ENCODE measurements at regions not wholly inside any gene's neighbourhood (a gene's known extent, or its start where the extent isn't known, plus 50 kb on each side); places are given as distances from the start of the nearest gene placed in this dataset.

GRCh38 chr5:39500551-39501175 lies 75.9 kb upstream of the DAB2 start:
- CTCF ChIA-PET = no interaction called here
- POLR2A ChIA-PET = interaction anchor here (0.6 to 1.1 kb wide), 2 partner anchors 76 to 1901 kb away, joined by 3 to 5 read pairs; partner anchors contain the start of gene DAB2
- TF ChIP-seq ZNF384 (IDR thresholded peaks at IDR 0.05) = no peak
- no peak for TF ChIP-seq FOXM1 (IDR thresholded peaks at IDR 0.05; ENCODE audit: borderline replicate concordance)
- TF ChIP-seq BHLHE40 (IDR thresholded peaks at IDR 0.05; ENCODE audit: borderline replicate concordance) = no peak
- TF ChIP-seq CTBP1 (IDR thresholded peaks at IDR 0.05; ENCODE audit: borderline replicate concordance) = no peak
- no peak for TF ChIP-seq SUZ12 (IDR thresholded peaks at IDR 0.05)
- no peak for TF ChIP-seq L3MBTL2 (conservative IDR thresholded peaks at IDR 0.05)
- DNase-seq (ENCODE audit: extremely low spot score) = no peak

- no peak for DNase-seq (ENCODE audit: extremely low spot score)
These were observed 73.6 kb upstream of the DAB2 start for GRCh38 chr5:39498278-39498952.

DNA sequence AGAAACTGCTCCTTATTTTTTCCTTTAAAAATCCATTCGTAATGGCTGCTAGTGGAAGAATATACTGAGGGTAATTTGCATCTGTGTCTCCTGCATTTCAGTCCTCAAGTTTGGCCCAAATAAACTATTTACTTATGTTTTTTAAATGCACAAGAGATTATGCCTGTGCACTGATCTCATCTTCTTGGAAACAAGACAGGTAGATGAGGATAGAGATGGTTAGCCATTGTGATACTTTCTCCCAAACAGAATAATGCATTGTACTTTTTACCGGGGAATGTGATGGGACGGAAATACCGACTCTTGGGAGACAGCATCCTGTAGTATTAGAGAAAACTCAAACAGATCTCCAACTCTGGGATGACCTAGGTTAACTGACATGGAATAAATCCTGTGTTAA lies 72.5 kb upstream of the DAB2 start:
- POLR2A ChIA-PET = interaction anchor here (0.8 kb wide), 1 partner anchor 72 kb away, joined by 3 read pairs; the partner anchor contains the start of gene DAB2
- CTCF ChIA-PET = no interaction called here

More at GRCh38 chr5:39498278-39498952, 73.6 kb upstream of the DAB2 start:
- POLR2A ChIA-PET = interaction anchor here (0.8 kb wide), 1 partner anchor 73 kb away, joined by 3 read pairs; the partner anchor contains the start of gene DAB2
- CTCF ChIA-PET = no interaction called here
- no peak for TF ChIP-seq ELF4 (IDR thresholded peaks at IDR 0.05)
- TF ChIP-seq FOXA1 (IDR thresholded peaks at IDR 0.05) = no peak
- no peak for TF ChIP-seq LEF1 (IDR thresholded peaks at IDR 0.05; ENCODE audit: borderline replicate concordance)
- no peak for TF ChIP-seq L3MBTL2 (conservative IDR thresholded peaks at IDR 0.05)
- no peak for TF ChIP-seq CTBP1 (IDR thresholded peaks at IDR 0.05; ENCODE audit: borderline replicate concordance)
- TF ChIP-seq FOXK2 (IDR thresholded peaks at IDR 0.05) = no peak
- TF ChIP-seq ZNF384 (IDR thresholded peaks at IDR 0.05) = no peak
- TF ChIP-seq TARDBP (IDR thresholded peaks at IDR 0.05) = no peak
- TF ChIP-seq SUZ12 (IDR thresholded peaks at IDR 0.05) = no peak
- no peak for TF ChIP-seq SP1 (IDR thresholded peaks at IDR 0.05)
- TF ChIP-seq ARNT (IDR thresholded peaks at IDR 0.05) = no peak
- no peak for TF ChIP-seq NFRKB (IDR thresholded peaks at IDR 0.05)
- TF ChIP-seq, protein P1, sequence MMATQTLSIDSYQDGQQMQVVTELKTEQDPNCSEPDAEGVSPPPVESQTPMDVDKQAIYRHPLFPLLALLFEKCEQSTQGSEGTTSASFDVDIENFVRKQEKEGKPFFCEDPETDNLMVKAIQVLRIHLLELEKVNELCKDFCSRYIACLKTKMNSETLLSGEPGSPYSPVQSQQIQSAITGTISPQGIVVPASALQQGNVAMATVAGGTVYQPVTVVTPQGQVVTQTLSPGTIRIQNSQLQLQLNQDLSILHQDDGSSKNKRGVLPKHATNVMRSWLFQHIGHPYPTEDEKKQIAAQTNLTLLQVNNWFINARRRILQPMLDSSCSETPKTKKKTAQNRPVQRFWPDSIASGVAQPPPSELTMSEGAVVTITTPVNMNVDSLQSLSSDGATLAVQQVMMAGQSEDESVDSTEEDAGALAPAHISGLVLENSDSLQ (IDR thresholded peaks at IDR 0.05) = no peak
- no peak for TF ChIP-seq HDGF (IDR thresholded peaks at IDR 0.05; ENCODE audit: borderline replicate concordance)
- no peak for TF ChIP-seq BHLHE40 (IDR thresholded peaks at IDR 0.05; ENCODE audit: borderline replicate concordance)
- no peak for TF ChIP-seq FOXM1 (IDR thresholded peaks at IDR 0.05; ENCODE audit: borderline replicate concordance)

DNA sequence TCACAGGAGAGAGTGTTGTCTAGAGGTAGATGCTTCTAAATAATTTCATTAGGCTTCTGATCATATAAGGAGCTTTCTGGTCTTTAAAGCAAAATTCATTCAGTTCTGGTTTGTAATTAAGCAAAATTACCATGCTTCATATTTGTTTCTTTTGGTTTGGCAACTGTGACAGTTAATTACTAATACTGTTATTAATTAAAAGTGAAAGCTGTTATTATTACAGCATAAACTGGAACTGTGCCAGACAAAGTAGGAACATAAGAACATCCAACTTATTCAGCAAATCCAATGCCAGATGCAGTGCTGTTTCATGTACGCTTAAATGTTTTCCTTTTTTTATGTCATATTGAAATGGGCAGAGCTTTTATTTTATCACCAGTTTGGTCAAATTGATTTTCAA lies 70.4 kb upstream of the DAB2 start:
- POLR2A ChIA-PET = no interaction called here
- CTCF ChIA-PET = interaction anchor here (1.2 kb wide), 1 partner anchor 9 kb away, joined by 3 read pairs; no protein-coding TSS in a partner anchor
- no peak for DNase-seq (ENCODE audit: extremely low spot score)
- TF ChIP-seq L3MBTL2 (conservative IDR thresholded peaks at IDR 0.05) (no peak), SP1 (IDR thresholded peaks at IDR 0.05) (no peak), HDGF (IDR thresholded peaks at IDR 0.05; ENCODE audit: borderline replicate concordance) (no peak), FOXA1 (IDR thresholded peaks at IDR 0.05) (no peak), ZNF384 (IDR thresholded peaks at IDR 0.05) (no peak)

More for the DNA sequence above, 72.5 kb upstream of the DAB2 start:
- DNase-seq (ENCODE audit: extremely low spot score) = no peak
- no peak for TF ChIP-seq TARDBP (IDR thresholded peaks at IDR 0.05)
- no peak for TF ChIP-seq FOXM1 (IDR thresholded peaks at IDR 0.05; ENCODE audit: borderline replicate concordance)
- no peak for TF ChIP-seq NFRKB (IDR thresholded peaks at IDR 0.05)
- TF ChIP-seq HDGF (IDR thresholded peaks at IDR 0.05; ENCODE audit: borderline replicate concordance) = no peak
- TF ChIP-seq BHLHE40 (IDR thresholded peaks at IDR 0.05; ENCODE audit: borderline replicate concordance) = no peak
- TF ChIP-seq SP1 (IDR thresholded peaks at IDR 0.05) = no peak

GRCh38 chr5:39494534-39494933 lies 69.8 kb upstream of the DAB2 start:
- TF ChIP-seq FOXK2 (IDR thresholded peaks at IDR 0.05) (no peak), SP1 (IDR thresholded peaks at IDR 0.05) (no peak), ARNT (IDR thresholded peaks at IDR 0.05) (no peak), NFRKB (IDR thresholded peaks at IDR 0.05) (no peak)
- ChIA-PET POLR2A (no interaction called here), CTCF (no interaction called here)
- no peak for DNase-seq (ENCODE audit: extremely low spot score)

DNA sequence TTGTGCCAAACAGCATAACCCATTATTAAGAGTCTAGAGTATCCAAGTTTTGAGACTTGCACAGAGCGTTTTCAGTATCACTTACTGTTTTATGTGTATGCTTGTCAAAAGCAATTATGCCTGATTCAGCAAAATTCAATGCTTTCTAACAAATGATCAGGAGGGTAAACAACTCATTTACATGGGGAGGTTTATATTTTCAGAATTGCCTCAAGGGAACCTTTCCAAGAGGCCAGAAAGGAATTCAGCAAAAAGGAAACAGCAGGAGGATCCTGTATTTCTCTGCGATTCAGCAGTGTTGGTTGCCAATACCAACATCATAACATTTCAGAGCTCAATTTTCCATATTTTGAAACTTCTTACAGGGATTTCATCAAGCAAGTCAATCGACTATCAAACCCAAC lies 69.3 kb upstream of the DAB2 start:
- no peak for DNase-seq (ENCODE audit: extremely low spot score)
- POLR2A ChIA-PET = no interaction called here
- CTCF ChIA-PET = no interaction called here
- TF ChIP-seq HDGF (IDR thresholded peaks at IDR 0.05; ENCODE audit: borderline replicate concordance) (no peak), FOXM1 (IDR thresholded peaks at IDR 0.05; ENCODE audit: borderline replicate concordance) (no peak), ZNF384 (IDR thresholded peaks at IDR 0.05) (no peak), SUZ12 (IDR thresholded peaks at IDR 0.05) (no peak), SP1 (IDR thresholded peaks at IDR 0.05) (no peak), BHLHE40 (IDR thresholded peaks at IDR 0.05; ENCODE audit: borderline replicate concordance) (no peak), FOXA1 (IDR thresholded peaks at IDR 0.05) (no peak), TARDBP (IDR thresholded peaks at IDR 0.05) (no peak)
- TF ChIP-seq, protein P1 (IDR thresholded peaks at IDR 0.05) = no peak

DNA sequence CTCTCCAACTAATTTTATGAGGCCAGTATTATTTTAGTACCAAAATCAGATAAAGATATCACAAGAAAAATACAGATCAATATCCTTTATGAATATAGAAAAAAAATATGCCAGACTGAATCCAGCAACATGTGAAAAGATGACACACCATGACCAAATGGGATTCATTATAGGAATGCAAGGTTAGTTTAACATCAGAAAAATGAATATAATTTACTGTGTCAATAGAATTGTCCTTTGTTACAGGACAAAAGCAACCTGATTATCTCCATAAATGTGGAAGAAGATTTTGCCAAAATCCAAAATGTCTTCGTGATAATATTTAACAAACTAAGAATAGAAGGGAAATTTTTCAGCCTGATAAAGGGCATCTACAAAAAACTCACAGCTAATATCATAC lies 66.4 kb upstream of the DAB2 start:
- ChIA-PET CTCF (no interaction called here), POLR2A (no interaction called here)
- no peak for DNase-seq (ENCODE audit: extremely low spot score)
- TF ChIP-seq ELF4 (IDR thresholded peaks at IDR 0.05) = no peak
- no peak for TF ChIP-seq LEF1 (IDR thresholded peaks at IDR 0.05; ENCODE audit: borderline replicate concordance)
- no peak for TF ChIP-seq SUZ12 (IDR thresholded peaks at IDR 0.05)
- no peak for TF ChIP-seq FOXA1 (IDR thresholded peaks at IDR 0.05)
- TF ChIP-seq CTBP1 (IDR thresholded peaks at IDR 0.05; ENCODE audit: borderline replicate concordance) = no peak
- TF ChIP-seq, protein P1 (IDR thresholded peaks at IDR 0.05) = no peak
- no peak for TF ChIP-seq HDGF (IDR thresholded peaks at IDR 0.05; ENCODE audit: borderline replicate concordance)
- TF ChIP-seq FOXM1 (IDR thresholded peaks at IDR 0.05; ENCODE audit: borderline replicate concordance) = no peak
- no peak for TF ChIP-seq BHLHE40 (IDR thresholded peaks at IDR 0.05; ENCODE audit: borderline replicate concordance)
- TF ChIP-seq TARDBP (IDR thresholded peaks at IDR 0.05) = no peak
- no peak for TF ChIP-seq ARNT (IDR thresholded peaks at IDR 0.05)
- no peak for TF ChIP-seq L3MBTL2 (conservative IDR thresholded peaks at IDR 0.05)
